Muscle of arm (tissue), 1 donor: ENCODE measurements at regions not wholly inside any gene's neighbourhood (a gene's known extent, or its start where the extent isn't known, plus 50 kb on each side); places are given as distances from the start of the nearest gene placed in this dataset.
"Not testable (repeated sequence)": the region's sequence is repeated elsewhere in the genome, so short reads cannot be mapped to it uniquely, and the experiment has no call there.

Experiments
- DNase-seq: peaks from one replicate; pipeline ENCODE4 v3.0.0-alpha.2; 2013

GRCh38 chr14:106694638-106695393 is 1168.4 kb downstream of the TMEM121 start:
- DNase-seq, result no peak

DNA sequence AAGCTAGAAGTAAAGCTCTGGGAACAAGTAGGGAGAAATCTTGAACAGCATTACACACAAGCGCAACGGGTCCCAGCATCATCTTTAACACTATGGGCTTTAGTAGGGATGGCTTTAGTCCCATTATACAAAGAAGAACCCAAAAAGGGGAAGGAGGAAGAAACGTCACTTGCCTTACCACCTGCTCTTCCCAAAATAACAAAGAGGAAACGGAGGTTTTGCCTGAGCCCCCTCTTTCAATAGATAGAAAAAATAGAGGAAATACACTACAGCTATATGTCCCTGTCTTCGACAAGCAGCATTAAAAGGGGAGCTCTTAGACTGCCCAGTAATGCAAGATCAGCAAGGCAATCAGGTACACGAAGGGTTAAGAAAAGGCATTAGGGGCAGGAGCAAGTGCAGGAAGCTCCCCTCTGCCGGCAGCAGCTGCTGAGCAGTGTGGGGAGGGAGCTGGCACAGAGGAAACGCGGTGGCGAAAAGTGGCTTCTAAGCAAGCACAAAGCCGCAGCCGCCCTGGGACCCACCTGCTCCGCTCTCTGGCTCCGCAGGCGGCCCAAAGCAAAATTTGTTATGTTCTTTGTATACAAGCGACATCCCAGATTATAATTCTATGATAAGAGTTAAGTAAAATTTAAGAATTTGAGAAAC is 1172.4 kb downstream of the TMEM121 start:
- not testable (repeated sequence) for DNase-seq

DNA sequence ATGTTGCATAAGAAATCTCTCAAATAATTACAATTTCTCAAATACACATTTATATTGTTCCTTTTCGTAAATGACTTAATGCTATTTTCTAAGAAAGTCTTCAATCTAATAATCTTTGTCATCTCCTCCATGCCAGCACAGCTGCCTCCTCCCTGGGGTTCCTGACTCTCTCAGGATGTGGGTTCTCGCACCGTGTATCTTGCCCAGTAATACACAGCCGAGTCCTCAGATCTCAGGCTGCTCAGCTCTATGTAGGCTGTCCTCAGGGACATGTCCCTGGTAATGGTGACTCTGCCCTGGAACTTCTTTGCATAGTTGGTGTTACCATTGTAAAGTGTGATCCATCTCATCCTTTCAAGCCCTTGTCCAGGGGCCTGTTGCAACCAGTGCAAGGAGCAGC is 1177.3 kb downstream of the TMEM121 start:
- not testable (repeated sequence) for DNase-seq

DNA sequence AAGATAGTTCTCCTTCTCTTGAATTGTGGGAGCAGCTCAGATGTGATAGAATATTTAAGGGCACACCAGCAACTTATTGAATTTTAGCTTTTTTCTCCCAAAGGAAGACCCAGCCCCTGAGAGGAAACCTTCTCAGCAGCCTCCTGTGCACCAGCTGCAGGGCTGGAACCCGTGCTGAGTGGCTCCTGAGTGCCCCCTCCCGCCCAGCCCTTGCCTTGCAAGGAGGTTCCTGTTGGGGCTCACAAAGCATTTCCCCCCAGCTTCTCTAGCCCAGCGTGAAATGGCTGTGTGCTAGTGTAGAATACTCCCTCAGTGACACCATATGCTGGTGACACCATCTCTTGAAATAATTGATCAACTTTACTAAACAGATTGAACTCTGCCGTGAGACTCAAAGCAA is 1180.1 kb downstream of the TMEM121 start:
- DNase-seq, result not testable (repeated sequence)

- DNase-seq, result not testable (repeated sequence)
Observed at GRCh38 chr14:106710187-106710586, 1183.8 kb downstream of the TMEM121 start.

DNA sequence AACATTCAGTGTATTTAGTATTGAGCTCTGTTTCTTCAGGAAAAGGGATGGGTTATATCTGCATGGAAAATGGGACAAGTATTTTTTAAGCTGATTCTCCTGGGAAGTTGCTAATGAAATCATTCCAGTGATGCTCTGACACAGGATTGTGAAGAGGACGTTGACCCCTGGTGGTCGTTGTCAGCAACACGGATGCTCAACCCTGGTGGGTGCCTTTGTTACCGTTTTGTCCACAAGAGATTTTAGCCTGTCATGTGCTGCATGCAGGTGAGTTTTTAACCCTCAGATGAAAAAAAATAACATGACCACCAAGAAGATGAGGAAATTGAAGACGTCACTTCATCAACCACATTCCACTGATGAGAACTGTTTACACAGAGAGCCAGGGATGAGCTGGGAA is 1186.1 kb downstream of the TMEM121 start:
- DNase-seq, result not testable (repeated sequence)

GRCh38 chr14:106714446-106715428 is 1188.4 kb downstream of the TMEM121 start:
- not testable (repeated sequence) for DNase-seq

GRCh38 chr14:106717544-106717943 is 1191.2 kb downstream of the TMEM121 start:
- not testable (repeated sequence) for DNase-seq

- DNase-seq, result not testable (repeated sequence)
Observed at GRCh38 chr14:106719880-106720279, 1193.5 kb downstream of the TMEM121 start.

GRCh38 chr14:106721926-106722325 is 1195.5 kb downstream of the TMEM121 start:
- DNase-seq, result not testable (repeated sequence)

DNA sequence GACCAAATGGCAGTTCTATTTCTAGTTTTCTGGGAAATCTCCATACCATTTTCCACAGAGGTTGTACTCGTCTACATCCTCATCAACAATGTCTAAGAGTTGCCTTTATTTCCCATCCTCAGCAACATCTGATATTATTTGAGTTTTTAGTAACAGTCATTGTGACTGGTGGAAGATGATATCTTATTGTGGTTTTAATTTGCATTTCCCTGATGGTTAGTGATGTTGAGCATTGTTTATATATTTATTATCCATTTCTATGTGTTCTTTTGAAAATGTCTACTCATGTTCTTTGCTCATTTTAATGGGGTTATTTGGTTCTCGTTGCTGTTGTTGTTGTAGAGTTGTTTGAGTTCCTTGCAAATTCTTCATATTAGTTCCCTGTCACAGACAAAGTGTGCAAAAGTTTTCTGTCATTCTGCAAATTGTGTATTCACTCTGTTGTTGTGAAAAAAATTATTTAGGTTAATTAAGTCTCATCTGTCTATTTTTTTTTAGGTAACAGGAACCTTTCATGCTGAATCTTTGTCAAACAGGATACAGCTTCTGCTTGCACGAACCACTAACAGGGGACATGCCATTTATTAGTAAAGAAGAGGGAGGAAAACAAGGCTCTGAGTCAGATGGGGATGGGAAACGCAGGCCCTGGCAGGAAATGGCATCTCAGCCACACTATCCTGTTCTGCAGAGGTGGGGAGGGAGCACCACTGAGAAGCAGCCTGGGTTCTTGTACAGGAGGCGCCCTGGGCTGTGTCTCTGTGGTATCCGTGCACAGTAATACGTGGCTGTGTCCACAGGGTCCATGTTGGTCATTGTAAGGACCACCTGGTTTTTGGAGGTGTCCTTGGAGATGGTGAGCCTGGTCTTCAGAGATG is 1196.7 kb downstream of the TMEM121 start:
- DNase-seq, result not testable (repeated sequence)

DNA sequence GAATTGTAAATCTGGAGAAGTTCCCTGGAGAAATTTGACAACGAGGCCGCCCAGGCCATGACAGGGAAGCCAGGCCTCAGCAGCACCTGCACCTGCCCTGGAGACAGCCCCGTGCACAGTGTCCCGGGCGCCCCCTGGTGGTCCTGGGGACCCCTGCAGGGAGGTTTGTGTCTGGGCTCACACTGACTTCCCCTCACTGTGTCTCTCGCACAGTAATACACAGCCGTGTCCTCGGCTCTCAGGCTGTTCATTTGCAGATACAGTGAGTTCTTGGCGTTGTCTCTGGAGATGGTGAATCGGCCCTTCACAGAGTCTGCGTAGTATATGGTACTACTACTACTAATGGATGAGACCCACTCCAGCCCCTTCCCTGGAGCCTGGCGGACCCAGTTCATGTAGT is 1201.6 kb downstream of the TMEM121 start:
- not testable (repeated sequence) for DNase-seq

DNA sequence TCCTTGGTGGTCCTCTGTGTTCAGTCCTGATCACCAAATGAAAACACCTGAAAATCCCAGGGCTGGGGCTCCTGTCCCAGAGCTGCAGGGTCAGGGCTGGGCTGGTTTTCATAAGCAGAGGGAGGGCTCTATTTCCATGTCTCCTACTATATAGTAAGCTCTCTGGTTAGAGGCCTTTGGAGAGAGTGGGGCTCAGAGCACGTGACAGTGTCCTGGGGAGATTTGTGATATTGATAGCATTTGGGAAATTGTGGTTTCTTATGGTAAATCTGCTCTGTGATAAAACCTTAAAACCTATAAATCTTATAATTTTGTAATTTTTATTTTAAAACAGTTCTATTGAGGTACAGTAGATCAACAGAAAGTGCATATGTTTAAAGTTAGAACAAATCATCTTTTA is 1202.2 kb downstream of the TMEM121 start:
- DNase-seq, result no peak

- no peak for DNase-seq
Observed at GRCh38 chr14:106729551-106729950, 1203.2 kb downstream of the TMEM121 start.

- DNase-seq, result no peak
Observed at GRCh38 chr14:106733771-106734170, 1207.4 kb downstream of the TMEM121 start.

DNA sequence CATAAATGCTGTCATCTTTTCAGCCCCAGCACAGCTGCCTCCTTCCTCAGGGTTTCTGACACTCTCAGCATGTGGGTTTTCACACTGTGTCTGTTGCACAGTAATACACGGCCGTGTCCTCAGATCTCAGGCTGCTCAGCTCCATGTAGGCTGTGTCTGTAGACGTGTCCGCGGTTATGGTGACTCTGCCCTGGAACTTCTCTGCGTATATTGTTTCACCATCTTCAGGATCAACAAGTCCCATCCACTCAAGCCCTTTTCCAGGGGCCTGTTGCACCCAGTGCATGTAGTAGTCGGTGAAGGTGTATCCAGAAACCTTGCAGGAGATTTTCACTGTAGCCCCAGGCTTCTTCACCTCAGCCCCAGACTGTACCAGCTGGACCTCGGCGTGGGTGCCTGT is 1210.6 kb downstream of the TMEM121 start:
- DNase-seq, result no peak

- no peak for DNase-seq
Observed at GRCh38 chr14:106738075-106738474, 1211.7 kb downstream of the TMEM121 start.

DNA sequence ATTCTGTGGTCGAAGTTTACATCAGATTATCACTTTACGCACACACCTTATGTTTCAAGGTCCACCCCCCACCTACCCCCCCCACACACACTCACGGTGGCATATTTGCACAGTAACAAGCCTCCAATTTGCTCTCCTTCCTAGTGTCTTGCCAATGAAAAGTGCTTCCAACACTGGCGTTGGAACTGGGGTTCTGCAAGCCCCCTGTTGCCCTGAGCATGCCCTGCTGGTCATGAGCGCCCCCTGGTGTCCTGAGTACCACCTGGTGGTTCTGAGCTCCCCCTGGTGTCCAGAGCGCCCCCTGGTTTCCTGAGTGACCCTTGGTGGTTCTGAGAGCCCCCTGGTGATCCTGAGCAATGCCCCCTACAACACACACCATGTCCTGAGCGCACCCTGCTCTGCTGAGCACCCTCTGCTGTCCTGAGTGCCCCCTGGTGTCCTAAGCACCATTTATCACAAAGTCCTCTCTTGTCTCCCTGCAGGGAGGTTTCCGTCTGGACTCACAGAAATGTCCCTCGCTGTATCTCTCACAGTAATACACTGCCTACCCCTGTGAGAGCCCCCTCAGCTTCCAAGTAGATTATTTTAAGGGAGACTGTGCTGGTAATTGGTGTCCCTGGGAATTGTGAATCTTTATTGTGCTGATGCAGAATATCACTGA is 1212.3 kb downstream of the TMEM121 start:
- DNase-seq, result not testable (repeated sequence)

DNA sequence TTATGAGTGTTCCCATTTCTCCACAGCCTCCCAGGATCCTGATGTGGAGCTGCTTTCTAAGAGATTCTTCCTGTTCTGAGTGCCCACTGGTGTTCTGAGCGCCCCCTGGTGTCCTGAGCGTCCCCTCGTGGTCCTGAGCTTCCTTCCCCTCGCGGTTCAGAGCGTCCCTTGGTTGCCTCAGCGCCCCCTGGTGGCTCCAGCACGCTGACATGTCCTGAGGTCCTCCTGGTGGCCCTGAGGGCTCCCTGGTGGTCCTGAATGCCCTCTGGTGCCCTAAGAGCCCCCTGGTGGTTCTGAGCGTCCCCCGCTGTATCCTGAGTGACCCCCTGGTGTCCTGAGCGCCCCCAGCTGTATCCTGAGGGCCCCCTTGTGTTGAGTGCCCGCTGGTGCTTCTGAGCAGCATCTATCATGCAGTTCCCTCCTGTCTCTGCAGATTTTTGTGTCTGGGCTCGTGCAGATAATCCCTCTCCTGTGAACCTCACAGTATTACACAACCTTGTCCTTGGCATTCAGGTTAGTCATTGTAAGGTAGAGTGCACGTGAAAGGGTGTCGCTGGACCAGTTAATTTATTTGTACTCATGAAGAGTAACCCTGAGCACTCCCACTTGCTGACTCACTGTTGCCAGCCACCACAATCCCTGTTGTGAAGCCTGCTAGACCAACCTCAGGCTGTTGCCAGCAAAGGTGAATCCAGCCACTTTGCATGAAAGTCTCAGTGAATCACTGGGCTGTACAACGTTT is 1214.9 kb downstream of the TMEM121 start:
- not testable (repeated sequence) for DNase-seq
